ENCODE measurements at regions not wholly inside any gene's neighbourhood (a gene's known extent, or its start where the extent isn't known, plus 50 kb on each side); places are given as distances from the start of the nearest gene placed in this dataset.

DNA sequence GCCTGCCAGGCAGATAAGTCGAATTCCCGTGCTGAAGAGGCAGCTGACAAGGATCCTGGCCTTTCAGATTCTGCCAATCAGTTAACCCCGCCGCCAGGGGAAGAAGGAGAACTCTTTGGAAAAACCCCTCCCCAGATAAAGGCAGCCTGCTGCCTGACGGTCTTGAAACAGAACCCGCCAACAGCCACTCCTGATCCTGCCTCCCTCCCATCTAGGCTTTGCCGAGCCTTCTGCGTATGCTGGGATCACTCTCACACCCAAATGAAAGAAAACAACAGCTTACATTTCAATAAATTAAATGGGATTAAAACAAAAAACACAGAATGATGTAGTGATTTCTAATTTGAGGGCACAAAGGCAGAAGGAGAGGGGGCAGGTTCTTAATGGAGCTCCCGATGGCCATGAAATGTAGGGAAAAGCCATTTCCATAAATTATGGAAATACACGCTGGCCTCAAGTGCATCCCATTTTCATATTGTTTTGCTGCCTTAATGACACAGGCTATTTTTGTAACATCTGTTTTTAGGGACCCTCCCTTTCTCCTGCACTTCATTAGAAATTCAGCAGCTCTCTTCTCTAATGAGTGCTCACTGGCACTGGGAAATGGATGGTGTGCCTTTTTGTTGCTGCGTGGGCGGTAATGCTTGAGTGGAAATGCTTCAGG is 319.1 kb downstream of the MED10 start:
- H3K27me3 ChIP-seq (ENCODE audit: insufficient read depth, low read length), result no peaks in the 10 kb centered on the region
- H3K14ac ChIP-seq (ENCODE audit: insufficient read depth, low read length), result no peak overlapping the region
- H3K23ac ChIP-seq (ENCODE audit: insufficient read length, low read depth, low read length), result no peak overlapping the region
- H3K23me2 ChIP-seq (ENCODE audit: insufficient read length, low read depth, low read length, poor library complexity, severe bottlenecking), result no peaks in the 10 kb centered on the region
- H3K4me1 Mint-ChIP-seq, result no peaks in the 10 kb centered on the region
- no CpG with 5 or more reads among the region's 12 CpGs for WGBS (ENCODE audit: extremely low coverage, insufficient read length, low lambda C conversion rate)
- peaks cover 0 to 4% (median 0%) of the 10 kb centered on the region in 3 experiments; a peak in 2 of 7 replicates for H3K36me3 Mint-ChIP-seq (ENCODE audit: insufficient read depth in 1 of 3, low read depth in 3 of 3)
- H2BK120ac ChIP-seq (ENCODE audit: low read depth, low read length, poor library complexity, severe bottlenecking), result no peak overlapping the region
- H3K9me3 Mint-ChIP-seq, result peaks cover 7 to 9% of the 10 kb centered on the region in 2 experiments; a peak in 4 of 5 replicates
- no peaks in the 10 kb centered on the region for H3K9me3 ChIP-seq (ENCODE audit: control insufficient read depth, low read depth, low read length)
- H3K56ac ChIP-seq (ENCODE audit: insufficient read length, low read depth, low read length), result no peak overlapping the region
- peaks cover 2% of the 10 kb centered on the region; the same call in 1 of the 2 replicates for H3K27me3 Mint-ChIP-seq (ENCODE audit: low read depth)
- H4K8ac ChIP-seq (replicated peaks; ENCODE audit: insufficient read length, low read depth, low read length), result no peak overlapping the region
- DNase-seq, result no peak
- no peak overlapping the region for H3K9ac ChIP-seq (ENCODE audit: extremely low read depth, insufficient read length, low read length)
- no peak overlapping the region for H3K18ac ChIP-seq (ENCODE audit: insufficient read length, low read depth, low read length)
- H3K4me3 Mint-ChIP-seq, result no peak overlapping the region
- no peak overlapping the region for H4K5ac ChIP-seq (ENCODE audit: insufficient read length, low read depth, low read length)
- no peak overlapping the region for H3K4me2 ChIP-seq (ENCODE audit: insufficient read depth, insufficient read length, low read length)
- H3K4me1 ChIP-seq (ENCODE audit: insufficient read depth, low read length), result no peaks in the 10 kb centered on the region
- H3T11ph ChIP-seq (ENCODE audit: low read length), result no peak overlapping the region
- no peaks in the 10 kb centered on the region for H4K20me1 ChIP-seq (ENCODE audit: control insufficient read depth, insufficient read depth, insufficient read length)
- TF ChIP-seq, protein P1, sequence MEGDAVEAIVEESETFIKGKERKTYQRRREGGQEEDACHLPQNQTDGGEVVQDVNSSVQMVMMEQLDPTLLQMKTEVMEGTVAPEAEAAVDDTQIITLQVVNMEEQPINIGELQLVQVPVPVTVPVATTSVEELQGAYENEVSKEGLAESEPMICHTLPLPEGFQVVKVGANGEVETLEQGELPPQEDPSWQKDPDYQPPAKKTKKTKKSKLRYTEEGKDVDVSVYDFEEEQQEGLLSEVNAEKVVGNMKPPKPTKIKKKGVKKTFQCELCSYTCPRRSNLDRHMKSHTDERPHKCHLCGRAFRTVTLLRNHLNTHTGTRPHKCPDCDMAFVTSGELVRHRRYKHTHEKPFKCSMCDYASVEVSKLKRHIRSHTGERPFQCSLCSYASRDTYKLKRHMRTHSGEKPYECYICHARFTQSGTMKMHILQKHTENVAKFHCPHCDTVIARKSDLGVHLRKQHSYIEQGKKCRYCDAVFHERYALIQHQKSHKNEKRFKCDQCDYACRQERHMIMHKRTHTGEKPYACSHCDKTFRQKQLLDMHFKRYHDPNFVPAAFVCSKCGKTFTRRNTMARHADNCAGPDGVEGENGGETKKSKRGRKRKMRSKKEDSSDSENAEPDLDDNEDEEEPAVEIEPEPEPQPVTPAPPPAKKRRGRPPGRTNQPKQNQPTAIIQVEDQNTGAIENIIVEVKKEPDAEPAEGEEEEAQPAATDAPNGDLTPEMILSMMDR (conservative IDR thresholded peaks at IDR 0.05), result no peak
- no peak overlapping the region for H2BK20ac ChIP-seq (ENCODE audit: low read depth, low read length, poor library complexity, severe bottlenecking)
- no peaks in the 10 kb centered on the region for H3K79me2 ChIP-seq (ENCODE audit: insufficient read depth, low read length)
- H2AK5ac ChIP-seq (ENCODE audit: insufficient read length, low read length), result no peak overlapping the region
- no peak overlapping the region for H4K91ac ChIP-seq (ENCODE audit: insufficient read length, low read depth, low read length)
- H2AFZ ChIP-seq (ENCODE audit: low read length), result no peak overlapping the region
- no peak overlapping the region for H3K27ac Mint-ChIP-seq
- no peak overlapping the region for H3K4ac ChIP-seq (ENCODE audit: low read depth, low read length)
- H2BK12ac ChIP-seq (ENCODE audit: insufficient read length, low read depth, low read length), result no peak overlapping the region
- H2BK15ac ChIP-seq (ENCODE audit: low read depth, low read length), result no peak overlapping the region
- no peaks in the 10 kb centered on the region for H3K79me1 ChIP-seq (ENCODE audit: insufficient read depth, low read depth, low read length, poor library complexity, severe bottlenecking)
- H2BK5ac ChIP-seq (ENCODE audit: insufficient read length, low read length), result no peak overlapping the region
- H3K27ac ChIP-seq (ENCODE audit: insufficient read length, low read depth, low read length), result no peak overlapping the region
